Upper lobe of left lung (tissue), 6 donors: ENCODE measurements at regions not wholly inside any gene's neighbourhood (a gene's known extent, or its start where the extent isn't known, plus 50 kb on each side); places are given as distances from the start of the nearest gene placed in this dataset.
A peak's percentile ranks its signal among the peaks of the same experiment; 100 is the strongest.

Experiments used
- ATAC-seq, 2 donors: fragments of 200-7000 bp; cut with Tn5 transposase; one replicate each; pipeline ENCODE4 v1.9.1; 2022; ENCODE audit warnings: mild to moderate bottlenecking in 2 of 2, moderate library complexity in 2 of 2; ENCODE audit not compliant: low FRiP score in 2 of 2
- DNase-seq, 2 donors: peaks; one replicate each; pipeline ENCODE4 v3.0.0-alpha.2; 2019 to 2020
- H3K27ac ChIP-seq, 4 donors: fragments of 200-600 bp; sonication (generic); one replicate each; pipeline ENCODE4 v1.5.1; 2016 to 2019
- H3K27me3 ChIP-seq, 4 donors: fragments of 200-600 bp; sonication (generic); one replicate each; pipeline ENCODE4 v1.5.1; 2017 to 2019
- H3K36me3 ChIP-seq, 4 donors: fragments of 200-600 bp; sonication (generic); one replicate each; pipeline ENCODE4 v1.5.1; 2016 to 2019
- H3K4me1 ChIP-seq, 4 donors: fragments of 200-600 bp; sonication (generic); one replicate each; pipeline ENCODE4 v1.5.1; 2018 to 2019
- H3K4me3 ChIP-seq, 4 donors: fragments of 200-600 bp; sonication (generic); one replicate each; pipeline ENCODE4 v1.5.1; 2017 to 2019; ENCODE audit warnings: mild to moderate bottlenecking in 2 of 4, moderate library complexity in 1 of 4
- H3K9me3 ChIP-seq, 4 donors: fragments of 200-600 bp; sonication (generic); one replicate each; pipeline ENCODE4 v1.5.1; 2018 to 2019
- CTCF ChIP-seq, 6 experiments: fragments of 450-650 bp in 4 of 6; fragments of 200-600 bp in 2 of 6; sonication (generic) in 2 of 6; IDR thresholded peaks; one replicate each; pipeline ENCODE4 v1.5.1; 2016 to 2019; ENCODE audit warnings: antibody characterized with exemption in 6 of 6
- EP300 ChIP-seq, 4 donors: sonication (generic); formaldehyde crosslinking; IDR thresholded peaks; one replicate each; pipeline ENCODE4 v1.5.1; 2017; ENCODE audit warnings: antibody characterized with exemption in 4 of 4, control low read depth in 2 of 4
- POLR2A ChIP-seq, 4 donors: fragments of 450-650 bp; IDR thresholded peaks; one replicate each; pipeline ENCODE4 v1.5.1; 2016 to 2017; ENCODE audit warnings: antibody characterized with exemption in 4 of 4, mild to moderate bottlenecking in 2 of 4
- POLR2AphosphoS5 ChIP-seq, 2 donors: sonication (generic); formaldehyde crosslinking; IDR thresholded peaks; one replicate each; pipeline ENCODE4 v1.5.1; 2017; ENCODE audit warnings: antibody characterized with exemption in 2 of 2
- WGBS, 2 donors: methylation state at CpG; one replicate each; pipeline ENCODE4 v1.1.5; 2017 to 2018; 5-methylcytosine and 5-hydroxymethylcytosine counted together
- donor health status: DM: no; HTN: no; CAD: no; lungs with moderate emphysema.
- donor health status: DM: no; HTN: yes; CAD: no; lungs with severe emphysema.

GRCh38 chr2:180075870-180076269 lies 68.8 kb upstream of the CWC22 start:
- Histone ChIP-seq H3K27ac (no peak overlapping the region), H3K4me3 (no peak overlapping the region), H3K4me1 (no peaks in the 10 kb centered on the region), H3K9me3 (no peaks in the 10 kb centered on the region), H3K27me3 (no peaks in the 10 kb centered on the region), H3K36me3 (no peaks in the 10 kb centered on the region)
- DNase-seq, result peak in 1 of 2 donors; percentile 5
- TF ChIP-seq CTCF (IDR thresholded peaks at IDR 0.05), result no peak
- no peak for TF ChIP-seq EP300 (IDR thresholded peaks at IDR 0.05)
- TF ChIP-seq POLR2AphosphoS5 (IDR thresholded peaks at IDR 0.05), result no peak
- TF ChIP-seq POLR2A (IDR thresholded peaks at IDR 0.05), result no peak
- ATAC-seq, result no peak
- 80 to 88% methylated on average over 4 of the region's 4 CpGs for WGBS, 2 donors

GRCh38 chr2:180071797-180072196 lies 64.7 kb upstream of the CWC22 start:
- no peak for ATAC-seq
- Histone ChIP-seq H3K27me3 (no peaks in the 10 kb centered on the region), H3K9me3 (peaks cover 0 to 8% (median 6%) of the 10 kb centered on the region in 4 donors), H3K36me3 (no peaks in the 10 kb centered on the region), H3K4me1 (no peaks in the 10 kb centered on the region), H3K4me3 (no peak overlapping the region), H3K27ac (no peak overlapping the region)
- no peak for DNase-seq
- WGBS, 2 donors, result 83 to 84% methylated on average over 3 of the region's 3 CpGs
- TF ChIP-seq POLR2A (IDR thresholded peaks at IDR 0.05) (no peak), POLR2AphosphoS5 (IDR thresholded peaks at IDR 0.05) (no peak), EP300 (IDR thresholded peaks at IDR 0.05) (no peak), CTCF (IDR thresholded peaks at IDR 0.05) (no peak)

GRCh38 chr2:180063494-180064092 lies 56.5 kb upstream of the CWC22 start:
- no peak overlapping the region for H3K4me3 ChIP-seq
- no peak overlapping the region for H3K27ac ChIP-seq
- no peaks in the 10 kb centered on the region for H3K4me1 ChIP-seq
- H3K27me3 ChIP-seq, result no peaks in the 10 kb centered on the region
- H3K36me3 ChIP-seq, result no peaks in the 10 kb centered on the region
- ATAC-seq (no peak), DNase-seq (no peak)
- WGBS, 2 donors, result 75 to 83% methylated on average over 5 of the region's 5 CpGs
- no peaks in the 10 kb centered on the region for H3K9me3 ChIP-seq
- TF ChIP-seq CTCF (IDR thresholded peaks at IDR 0.05) (no peak), EP300 (IDR thresholded peaks at IDR 0.05) (no peak), POLR2A (IDR thresholded peaks at IDR 0.05) (no peak), POLR2AphosphoS5 (IDR thresholded peaks at IDR 0.05) (no peak)

GRCh38 chr2:180062178-180062577 lies 55.1 kb upstream of the CWC22 start:
- no peak for TF ChIP-seq EP300 (IDR thresholded peaks at IDR 0.05)
- TF ChIP-seq CTCF (IDR thresholded peaks at IDR 0.05), result no peak
- TF ChIP-seq POLR2A (IDR thresholded peaks at IDR 0.05), result no peak
- no peak for TF ChIP-seq POLR2AphosphoS5 (IDR thresholded peaks at IDR 0.05)
- Histone ChIP-seq H3K27ac (no peak overlapping the region), H3K36me3 (no peaks in the 10 kb centered on the region), H3K4me1 (no peaks in the 10 kb centered on the region), H3K4me3 (no peak overlapping the region), H3K9me3 (no peaks in the 10 kb centered on the region), H3K27me3 (no peaks in the 10 kb centered on the region)
- no peak for DNase-seq
- ATAC-seq, result no peak
- 70 to 80% methylated on average over 4 of the region's 4 CpGs for WGBS, 2 donors

- no peak for TF ChIP-seq POLR2AphosphoS5 (IDR thresholded peaks at IDR 0.05)
- no peak for TF ChIP-seq EP300 (IDR thresholded peaks at IDR 0.05)
- TF ChIP-seq POLR2A (IDR thresholded peaks at IDR 0.05), result no peak
- TF ChIP-seq CTCF (IDR thresholded peaks at IDR 0.05), result no peak
- ATAC-seq (no peak), DNase-seq (no peak)
- H3K4me1 ChIP-seq, result no peaks in the 10 kb centered on the region
- H3K36me3 ChIP-seq, result no peaks in the 10 kb centered on the region
- H3K9me3 ChIP-seq, result no peaks in the 10 kb centered on the region
- no peaks in the 10 kb centered on the region for H3K27me3 ChIP-seq
- 76 to 87% methylated on average over 3 of the region's 3 CpGs for WGBS, 2 donors
- no peak overlapping the region for H3K4me3 ChIP-seq
- no peak overlapping the region for H3K27ac ChIP-seq
These were observed 54.4 kb upstream of the CWC22 start for GRCh38 chr2:180061546-180061945.
